HepG2 (cell line): ENCODE measurements at regions not wholly inside any gene's neighbourhood (a gene's known extent, or its start where the extent isn't known, plus 50 kb on each side); places are given as distances from the start of the nearest gene placed in this dataset.

Experiments used
- ATAC-seq: fragments of 200-7000 bp; cut with Tn5 transposase; 3 replicates; pipeline ENCODE4 v1.9.1; 2020; ENCODE audit warnings: mild to moderate bottlenecking, moderate library complexity
- BruUV-seq: library from RNA; stranded (reverse); fragments of 400-500 nt; replicated peaks from 2 replicates; lab custom pipeline; 2021; lab: Mats Ljungman, UMichigan
- CTCF ChIA-PET: fragments of 300-600 bp; formaldehyde crosslinking; extraction: SDS; loops from one replicate; lab custom pipeline; 2021; ENCODE audit warnings: low total read pairs, inconsistent platforms, low intra/inter-chr PET ratio; lab: Yijun Ruan, JAX
- POLR2A ChIA-PET: fragments of 350-600 bp; sonication (Branson Sonifier 250); formaldehyde crosslinking; loops from one replicate; lab custom pipeline; 2020; ENCODE audit warnings: antibody characterized with exemption, inconsistent platforms; lab: Yijun Ruan, JAX
- DNase-seq: peaks from one replicate; pipeline ENCODE4 v3.0.0-alpha.2; 2015; ENCODE audit warnings: low spot score
- FAIRE-seq: peaks from 3 replicates; lab custom pipeline; 2011; peaks lifted over from hg19 to GRCh38; lab: Jason Lieb, UNC
- H2AFZ ChIP-seq: one replicate; pipeline ENCODE4 v1.6.1; 2011; ENCODE audit warnings: low read length, inconsistent platforms
- H3K27ac ChIP-seq: fragments of 300-600 bp; 3 replicates; pipeline ENCODE4 v1.8.0; 2011; ENCODE audit warnings: mixed run types, mild to moderate bottlenecking, mixed read lengths, low read length, inconsistent platforms; ENCODE audit not compliant: insufficient read depth; ENCODE audit errors: extremely low read length
- H3K27me3 ChIP-seq, 2 experiments: fragments of 200-600 bp in 1 of 2; 2 replicates in 1 of 2; 3 replicates in 1 of 2; pipeline versions ENCODE4 v1.6.0 to v1.8.0; 2011; ENCODE audit warnings: low read length in 2 of 2, mild to moderate bottlenecking in 2 of 2, moderate library complexity in 2 of 2, inconsistent platforms in 1 of 2; ENCODE audit not compliant: insufficient read depth in 2 of 2, control insufficient read depth in 1 of 2
- H3K36me3 ChIP-seq, 2 experiments: fragments of 200-600 bp in 1 of 2; replicated peaks in 1 of 2; 2 replicates in 1 of 2; 3 replicates in 1 of 2; pipeline versions ENCODE4 v1.5.1 to v1.8.0; 2011; ENCODE audit warnings: low read length in 2 of 2, inconsistent platforms in 1 of 2; ENCODE audit not compliant: insufficient read depth in 2 of 2, control insufficient read depth in 1 of 2
- H3K4me1 ChIP-seq: 2 replicates; pipeline ENCODE4 v1.5.1; 2012; ENCODE audit warnings: low read length, inconsistent platforms; ENCODE audit not compliant: insufficient read depth
- H3K4me2 ChIP-seq: 2 replicates; pipeline ENCODE4 v1.6.0; 2011; ENCODE audit warnings: low read depth, low read length, inconsistent platforms
- H3K4me3 ChIP-seq, 3 experiments: fragments of 200-600 bp in 1 of 3; sonication (generic), shearing (Covaris generic) in 1 of 3; replicated peaks in 1 of 3; 2 replicates each; pipeline ENCODE4 v1.5.1; 2011 to 2016; ENCODE audit warnings: low read length in 3 of 3, inconsistent platforms in 2 of 3, low read depth in 2 of 3, mild to moderate bottlenecking in 2 of 3, control low read depth in 1 of 3, mixed read lengths in 1 of 3; ENCODE audit not compliant: insufficient read depth in 1 of 3
- H3K79me2 ChIP-seq: one replicate; pipeline ENCODE4 v1.6.1; 2011; ENCODE audit warnings: low read length, inconsistent platforms; ENCODE audit not compliant: insufficient read depth
- H3K9ac ChIP-seq: 2 replicates; pipeline ENCODE4 v1.6.0; 2011; ENCODE audit warnings: mild to moderate bottlenecking, low read depth, low read length, inconsistent platforms; ENCODE audit not compliant: insufficient read depth
- H3K9me3 ChIP-seq: 2 replicates; pipeline ENCODE4 v1.5.1; 2012; ENCODE audit warnings: mild to moderate bottlenecking, low read length
- H4K20me1 ChIP-seq: 2 replicates; pipeline ENCODE4 v1.6.0; 2011; ENCODE audit warnings: inconsistent platforms, mild to moderate bottlenecking, low read length, moderate library complexity; ENCODE audit not compliant: insufficient read depth
- CENPT ChIP-seq: sonication (generic); formaldehyde crosslinking; IDR thresholded peaks from 2 replicates; pipeline ENCODE4 v1.8.0; 2022; ENCODE audit warnings: low read depth, mild to moderate bottlenecking, moderate library complexity, missing genetic modification reagents
- KLF11 ChIP-seq: IDR thresholded peaks from 2 replicates; pipeline ENCODE4 v1.6.1; 2016; ENCODE audit warnings: missing compliant biosample characterization
- MEIS2 ChIP-seq: sonication (generic); formaldehyde crosslinking; IDR thresholded peaks from 2 replicates; pipeline ENCODE4 v1.9.0; 2021; ENCODE audit warnings: mild to moderate bottlenecking, missing genetic modification reagents
- SNRNP70 ChIP-seq: fragments of 200-400 bp; formaldehyde crosslinking; IDR thresholded peaks from 2 replicates; pipeline ENCODE4 v1.6.1; 2017; ENCODE audit warnings: mild to moderate bottlenecking, low read depth, low read length, moderate library complexity
- ZNF12 ChIP-seq: sonication (generic); formaldehyde crosslinking; IDR thresholded peaks from 2 replicates; pipeline ENCODE4 v1.5.0; 2020; ENCODE audit warnings: missing genetic modification reagents
- ZNF326 ChIP-seq: sonication (generic); formaldehyde crosslinking; IDR thresholded peaks from 2 replicates; pipeline ENCODE4 v1.4.0; 2020; ENCODE audit warnings: missing genetic modification reagents, borderline replicate concordance
- ZNF383 ChIP-seq: sonication (generic); formaldehyde crosslinking; IDR thresholded peaks from 2 replicates; pipeline ENCODE4 v1.4.0; 2020; ENCODE audit warnings: missing genetic modification reagents, mild to moderate bottlenecking, borderline replicate concordance
- ZNF468 ChIP-seq: sonication (generic); formaldehyde crosslinking; IDR thresholded peaks from 2 replicates; pipeline ENCODE4 v1.8.0; 2022; ENCODE audit warnings: mild to moderate bottlenecking, moderate library complexity, missing genetic modification reagents
- ZNF501 ChIP-seq: sonication (generic); formaldehyde crosslinking; IDR thresholded peaks from 2 replicates; pipeline ENCODE4 v1.5.1; 2020; ENCODE audit warnings: mild to moderate bottlenecking, moderate library complexity, missing genetic modification reagents
- ZNF572 ChIP-seq: sonication (generic); formaldehyde crosslinking; IDR thresholded peaks from 2 replicates; pipeline ENCODE4 v1.5.1; 2020; ENCODE audit warnings: mild to moderate bottlenecking, missing genetic modification reagents
- ZNF598 ChIP-seq: sonication (generic); formaldehyde crosslinking; IDR thresholded peaks from 2 replicates; pipeline ENCODE4 v1.5.1; 2020; ENCODE audit warnings: mild to moderate bottlenecking, missing genetic modification reagents, borderline replicate concordance
- ZNF660 ChIP-seq: sonication (generic); formaldehyde crosslinking; IDR thresholded peaks from 2 replicates; pipeline ENCODE4 v1.5.1; 2020; ENCODE audit warnings: mild to moderate bottlenecking, low read depth, missing genetic modification reagents, borderline replicate concordance
- ZNF672 ChIP-seq: sonication (generic); formaldehyde crosslinking; IDR thresholded peaks from 2 replicates; pipeline ENCODE4 v1.8.1; 2022; ENCODE audit warnings: missing genetic modification reagents
- ZSCAN25 ChIP-seq: sonication (generic); formaldehyde crosslinking; IDR thresholded peaks from 2 replicates; pipeline ENCODE4 v1.8.0; 2022; ENCODE audit warnings: mild to moderate bottlenecking, missing genetic modification reagents
- ZSCAN9 ChIP-seq: IDR thresholded peaks from 2 replicates; pipeline ENCODE4 v1.6.1; 2016; ENCODE audit warnings: borderline replicate concordance
- WGBS: methylation state at CpG from one replicate; pipeline ENCODE4 v1.1.6; 2017; ENCODE audit warnings: low lambda C conversion rate; 5-methylcytosine and 5-hydroxymethylcytosine counted together
- in situ Hi-C: cut with HindIII; loops from 2 replicates; pipeline ENCODE4 v1.10.0; 2017; ENCODE audit warnings: low pct_unique_long_range_greater_than_20kb; ENCODE audit not compliant: extremely low pct_ligation_motif_present
- intact Hi-C: fragments of 100-400 bp; cut with micrococcal nuclease; formaldehyde crosslinking; loops from one replicate; pipeline ENCODE4 v1.10.0; 2022; ENCODE audit not compliant: unreplicated experiment
- TF ChIP-seq, protein P1 (sequence below): sonication (generic); formaldehyde crosslinking; IDR thresholded peaks from 2 replicates; pipeline ENCODE4 v1.4.0; 2020; ENCODE audit warnings: missing genetic modification reagents

DNA sequence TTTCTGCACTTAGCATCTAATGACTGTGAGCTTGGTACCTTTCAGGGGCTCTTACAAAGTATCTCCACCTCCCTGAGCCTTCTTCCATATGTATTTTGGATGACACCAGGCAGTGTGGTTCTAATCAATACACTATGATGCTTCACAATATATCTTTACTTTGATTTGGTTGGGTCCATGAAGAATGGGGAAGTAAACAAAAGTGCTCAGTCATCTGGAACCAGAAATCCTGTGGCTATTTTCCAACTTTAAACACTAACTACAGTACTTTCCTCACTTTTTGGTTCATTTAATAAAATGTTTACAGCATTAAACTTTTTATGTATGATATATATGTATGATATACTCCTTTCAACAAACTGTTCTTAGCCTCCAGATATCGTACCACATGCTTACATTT, 216.4 kb upstream of the AFF2 start:
- FAIRE-seq (no peak), ATAC-seq (no peak), DNase-seq (no peak)
- H3K9me3 ChIP-seq: no peaks in the 10 kb centered on the region
- H3K79me2 ChIP-seq: no peaks in the 10 kb centered on the region
- H4K20me1 ChIP-seq: no peaks in the 10 kb centered on the region
- no peak overlapping the region for H3K4me2 ChIP-seq
- H3K4me1 ChIP-seq: no peaks in the 10 kb centered on the region
- no peak for TF ChIP-seq ZNF326 (CRISPR knock-in tag)
- TF ChIP-seq ZNF383 (CRISPR knock-in tag): no peak
- TF ChIP-seq, protein P1, sequence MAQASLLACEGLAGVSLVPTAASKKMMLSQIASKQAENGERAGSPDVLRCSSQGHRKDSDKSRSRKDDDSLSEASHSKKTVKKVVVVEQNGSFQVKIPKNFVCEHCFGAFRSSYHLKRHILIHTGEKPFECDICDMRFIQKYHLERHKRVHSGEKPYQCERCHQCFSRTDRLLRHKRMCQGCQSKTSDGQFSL (CRISPR knock-in tag): no peak
- TF ChIP-seq SNRNP70: no peak
- TF ChIP-seq MEIS2 (CRISPR knock-in tag): no peak
- TF ChIP-seq ZNF12 (CRISPR knock-in tag): no peak
- TF ChIP-seq ZNF468 (CRISPR knock-in tag): no peak
- no peak for TF ChIP-seq ZNF598
- no peak for TF ChIP-seq ZSCAN9
- no peak for TF ChIP-seq ZNF501 (CRISPR knock-in tag)
- TF ChIP-seq KLF11 (CRISPR knock-in tag): no peak
- TF ChIP-seq ZNF672 (CRISPR knock-in tag): no peak
- TF ChIP-seq ZNF660 (CRISPR knock-in tag): no peak
- no peak for TF ChIP-seq CENPT (CRISPR knock-in tag)
- TF ChIP-seq ZNF572: no peak
- TF ChIP-seq ZSCAN25: no peak
- no peaks in the 10 kb centered on the region for H3K36me3 ChIP-seq
- ChIA-PET POLR2A (no interaction called here), CTCF (no interaction called here)
- no TSS peak for BruUV-seq
- no peak overlapping the region for H2AFZ ChIP-seq
- H3K9ac ChIP-seq: no peak overlapping the region
- intact Hi-C loops (no loop called here), in situ Hi-C loops (no loop called here)
- 4% methylated on average over 1 of the region's 1 CpG for whole genome bisulfite sequencing
- no peak overlapping the region for H3K27ac ChIP-seq
- no peaks in the 10 kb centered on the region for H3K27me3 ChIP-seq
- H3K4me3 ChIP-seq: no peak overlapping the region
